SK-N-SH (cell line): ENCODE measurements at regions not wholly inside any gene's neighbourhood (a gene's known extent, or its start where the extent isn't known, plus 50 kb on each side); places are given as distances from the start of the nearest gene placed in this dataset.

ENCODE experiments used
- CTCF ChIA-PET: fragments of 300-600, 350-600 bp; formaldehyde crosslinking; extraction: SDS; loops from one replicate; lab custom pipeline; 2021; lab: Yijun Ruan, JAX
- POLR2A ChIA-PET: fragments of 350-600 bp; sonication (Branson Sonifier 250); formaldehyde crosslinking; extraction: SDS; loops from one replicate; lab custom pipeline; 2020; ENCODE audit warnings: antibody characterized with exemption, inconsistent platforms; lab: Yijun Ruan, JAX
- DNase-seq: peaks from one replicate; pipeline ENCODE4 v3.0.0; 2012
- H2AFZ ChIP-seq: fragments of 200-600 bp; sonication (generic); 2 replicates; pipeline ENCODE4 v1.8.1; 2016; ENCODE audit warnings: antibody characterized with exemption, mild to moderate bottlenecking, low read depth
- H3F3A ChIP-seq: fragments of 200-600 bp; sonication (generic); replicated peaks from 2 replicates; pipeline ENCODE3; 2016; ENCODE audit warnings: antibody characterized with exemption, mild to moderate bottlenecking; ENCODE audit not compliant: insufficient read depth
- H3K27ac ChIP-seq, 2 experiments: fragments of 200-500 bp in 1 of 2; fragments of 200-600 bp in 1 of 2; sonication (Bioruptor generic) in 1 of 2; sonication (generic), shearing (Covaris generic) in 1 of 2; 2 replicates each; pipeline versions ENCODE4 v1.5.1 to v1.6.1; 2014 to 2016; ENCODE audit warnings: low read depth in 2 of 2, inconsistent platforms in 1 of 2, low read length in 1 of 2, mild to moderate bottlenecking in 1 of 2, mixed read lengths in 1 of 2
- H3K27me3 ChIP-seq: fragments of 200-600 bp; sonication (generic), shearing (Covaris generic); 2 replicates; pipeline ENCODE4 v1.6.1; 2016; ENCODE audit warnings: mixed run types; ENCODE audit not compliant: insufficient read depth
- H3K36me3 ChIP-seq, 2 experiments: fragments of 200-500 bp in 1 of 2; fragments of 200-600 bp in 1 of 2; sonication (Bioruptor generic) in 1 of 2; sonication (generic) in 1 of 2; replicated peaks in 1 of 2; 2 replicates each; pipeline versions ENCODE3 to v1.5.1; 2014 to 2016; ENCODE audit warnings: low read length in 1 of 2, mild to moderate bottlenecking in 1 of 2; ENCODE audit not compliant: insufficient read depth in 2 of 2, control insufficient read depth in 1 of 2
- H3K4me1 ChIP-seq, 2 experiments: fragments of 200-500 bp in 1 of 2; fragments of 200-600 bp in 1 of 2; sonication (Bioruptor generic) in 1 of 2; sonication (generic), shearing (Covaris generic) in 1 of 2; 2 replicates each; pipeline versions ENCODE4 v1.5.1 to v1.6.1; 2014 to 2016; ENCODE audit warnings: low read depth in 1 of 2, low read length in 1 of 2, mixed run types in 1 of 2; ENCODE audit not compliant: insufficient read depth in 2 of 2, control insufficient read depth in 1 of 2
- H3K4me2 ChIP-seq: fragments of 200-600 bp; sonication (generic), shearing (Covaris generic); 2 replicates; pipeline ENCODE4 v1.6.1; 2017; ENCODE audit warnings: mixed run types
- H3K4me3 ChIP-seq, 2 experiments: fragments of 200-500 bp in 1 of 2; fragments of 200-600 bp in 1 of 2; sonication (Bioruptor generic) in 1 of 2; sonication (generic), shearing (Covaris generic) in 1 of 2; 2 replicates each; pipeline versions ENCODE4 v1.5.1 to v1.8.1; 2014 to 2016; ENCODE audit warnings: low read depth in 2 of 2, inconsistent platforms in 1 of 2, low read length in 1 of 2, mild to moderate bottlenecking in 1 of 2, mixed read lengths in 1 of 2, moderate library complexity in 1 of 2
- H3K79me2 ChIP-seq: fragments of 200-600 bp; sonication (generic); 2 replicates; pipeline ENCODE4 v1.8.1; 2017; ENCODE audit warnings: mild to moderate bottlenecking; ENCODE audit not compliant: insufficient read depth
- H3K9ac ChIP-seq: fragments of 200-600 bp; sonication (generic); 2 replicates; pipeline ENCODE4 v1.6.1; 2017; ENCODE audit warnings: mixed run types
- H3K9me2 ChIP-seq: fragments of 200-600 bp; sonication (generic); 2 replicates; pipeline ENCODE4 v1.6.1; 2017; ENCODE audit warnings: mixed run types
- H3K9me3 ChIP-seq: fragments of 200-600 bp; sonication (generic); 2 replicates; pipeline ENCODE4 v1.6.1; 2017; ENCODE audit warnings: mixed run types, mild to moderate bottlenecking, moderate library complexity
- H4K20me1 ChIP-seq: fragments of 200-600 bp; sonication (generic); 2 replicates; pipeline ENCODE4 v1.6.1; 2017; ENCODE audit warnings: mild to moderate bottlenecking, mixed run types; ENCODE audit not compliant: insufficient read depth
- CHD2 ChIP-seq: fragments of 150-350 bp; IDR thresholded peaks from 2 replicates; pipeline ENCODE4 v1.6.1; 2018; ENCODE audit warnings: low read length; ENCODE audit not compliant: partially characterized antibody
- CTCF ChIP-seq: fragments of 200-600 bp; sonication (generic); IDR thresholded peaks from 2 replicates; pipeline ENCODE4 v1.6.1; 2017; ENCODE audit warnings: antibody characterized with exemption, mild to moderate bottlenecking, moderate library complexity
- ELF1 ChIP-seq: IDR thresholded peaks from 2 replicates; pipeline ENCODE4 v1.4.0; 2012
- EZH2phosphoT487 ChIP-seq: fragments of 200-600 bp; sonication (generic); IDR thresholded peaks from 2 replicates; pipeline ENCODE4 v1.6.1; 2017; ENCODE audit warnings: low read depth, mixed run types, mild to moderate bottlenecking, antibody characterized with exemption, moderate library complexity, borderline replicate concordance
- FOSL2 ChIP-seq: IDR thresholded peaks from 2 replicates; pipeline ENCODE4 v1.4.0; 2012; ENCODE audit warnings: low read depth, mild to moderate bottlenecking, moderate library complexity, borderline replicate concordance
- FOXJ3 ChIP-seq: sonication (generic); formaldehyde crosslinking; IDR thresholded peaks from 2 replicates; pipeline ENCODE4 v1.5.1; 2020; ENCODE audit warnings: mild to moderate bottlenecking, missing genetic modification reagents
- GATA2 ChIP-seq: sonication (generic); formaldehyde crosslinking; IDR thresholded peaks from 2 replicates; pipeline ENCODE4 v1.5.0; 2020; ENCODE audit warnings: mild to moderate bottlenecking, missing genetic modification reagents
- IRF3 ChIP-seq: fragments of 150-350 bp; IDR thresholded peaks from 2 replicates; pipeline ENCODE4 v1.6.1; 2016; ENCODE audit warnings: mild to moderate bottlenecking, low read depth, low read length
- JUND ChIP-seq: IDR thresholded peaks from 2 replicates; pipeline ENCODE4 v1.4.0; 2012
- MAX ChIP-seq: IDR thresholded peaks from 2 replicates; pipeline ENCODE4 v1.4.0; 2012; ENCODE audit warnings: low read depth
- POLR2AphosphoS5 ChIP-seq: IDR thresholded peaks from 2 replicates; pipeline ENCODE4 v1.6.1; 2012; ENCODE audit warnings: low read depth, low read length
- RCOR1 ChIP-seq: fragments of 150-350 bp; IDR thresholded peaks from 2 replicates; pipeline ENCODE4 v1.6.1; 2017; ENCODE audit warnings: antibody characterized with exemption, low read length
- REST ChIP-seq: IDR thresholded peaks from 2 replicates; pipeline ENCODE4 v1.6.1; 2012; ENCODE audit warnings: mild to moderate bottlenecking, low read depth, low read length, moderate library complexity
- TAF1 ChIP-seq: IDR thresholded peaks from 2 replicates; pipeline ENCODE4 v1.6.1; 2012; ENCODE audit warnings: low read depth, mild to moderate bottlenecking, low read length, moderate library complexity, borderline replicate concordance
- TCF12 ChIP-seq: IDR thresholded peaks from 2 replicates; pipeline ENCODE4 v1.4.0; 2012
- TEAD4 ChIP-seq: IDR thresholded peaks from 2 replicates; pipeline ENCODE4 v1.4.0; 2012; ENCODE audit warnings: mild to moderate bottlenecking, borderline replicate concordance; ENCODE audit not compliant: insufficient read depth
- USF2 ChIP-seq: fragments of 150-350 bp; IDR thresholded peaks from 2 replicates; pipeline ENCODE4 v1.6.1; 2017; ENCODE audit warnings: antibody characterized with exemption, low read length, low read depth, borderline replicate concordance
- YY1 ChIP-seq: IDR thresholded peaks from 2 replicates; pipeline ENCODE4 v1.4.0; 2012; ENCODE audit warnings: low read depth, mild to moderate bottlenecking
- WGBS: methylation state at CpG from one replicate; pipeline ENCODE4 v1.1.6; 2017; ENCODE audit warnings: low lambda C conversion rate; 5-methylcytosine and 5-hydroxymethylcytosine counted together

- Histone ChIP-seq H3K4me1 (no peaks in the 10 kb centered on the region), H2AFZ (no peak overlapping the region), H4K20me1 (no peaks in the 10 kb centered on the region), H3K9me3 (no peaks in the 10 kb centered on the region; the same call in 1 of the 2 replicates), H3K36me3 (no peaks in the 10 kb centered on the region), H3F3A (no peaks in the 10 kb centered on the region), H3K4me3 (no peak overlapping the region), H3K4me2 (no peak overlapping the region), H3K9ac (no peak overlapping the region), H3K27ac (no peak overlapping the region), H3K79me2 (no peaks in the 10 kb centered on the region), H3K27me3 (no peaks in the 10 kb centered on the region; the same call in 1 of the 2 replicates), H3K9me2 (no peaks in the 10 kb centered on the region)
- TF ChIP-seq TCF12 (no peak), CTCF (no peak), EZH2phosphoT487 (no peak), RCOR1 (no peak), MAX (no peak), USF2 (no peak), POLR2AphosphoS5 (no peak), TAF1 (no peak), FOXJ3 (CRISPR knock-in tag) (no peak), IRF3 (no peak), JUND (no peak), GATA2 (CRISPR knock-in tag) (no peak)
- WGBS: 9% methylated on average over 4 of the region's 4 CpGs
- POLR2A ChIA-PET: interaction anchor here (0.6 kb wide), 1 partner anchor 461 kb away, joined by 3 read pairs; no protein-coding TSS in a partner anchor
- CTCF ChIA-PET: no interaction called here
- DNase-seq: no peak
These were observed 1314.0 kb downstream of the PCDH19 start for GRCh38 chrX:99095965-99096635.

GRCh38 chrX:99091459-99091858 lies 1318.6 kb downstream of the PCDH19 start:
- no peak overlapping the region for H3K9ac ChIP-seq
- no peak overlapping the region for H3K4me2 ChIP-seq
- TF ChIP-seq CHD2 (no peak), FOSL2 (no peak), RCOR1 (no peak), YY1 (no peak), TEAD4 (no peak), REST (no peak), ELF1 (no peak), TCF12 (no peak)
- no peaks in the 10 kb centered on the region for H3K79me2 ChIP-seq
- 9% methylated on average over 1 of the region's 1 CpG for WGBS
- H3F3A ChIP-seq: no peaks in the 10 kb centered on the region
- H3K27me3 ChIP-seq: no peaks in the 10 kb centered on the region; the same call in 1 of the 2 replicates
- H3K4me1 ChIP-seq: no peaks in the 10 kb centered on the region
- POLR2A ChIA-PET: no interaction called here
- no peaks in the 10 kb centered on the region; the same call in 1 of the 2 replicates for H3K9me3 ChIP-seq
- no peak overlapping the region for H2AFZ ChIP-seq
- H4K20me1 ChIP-seq: no peaks in the 10 kb centered on the region
- H3K4me3 ChIP-seq: no peak overlapping the region
- CTCF ChIA-PET: no interaction called here
- no peak for DNase-seq
- no peak overlapping the region for H3K27ac ChIP-seq
- no peaks in the 10 kb centered on the region for H3K36me3 ChIP-seq
- no peaks in the 10 kb centered on the region for H3K9me2 ChIP-seq
